Aorta (tissue), 5 donors: ENCODE measurements at regions not wholly inside any gene's neighbourhood (a gene's known extent, or its start where the extent isn't known, plus 50 kb on each side); places are given as distances from the start of the nearest gene placed in this dataset.

Experiments
- ATAC-seq: fragments of 200-7000 bp; cut with Tn5 transposase; one replicate; pipeline ENCODE4 v1.9.1; 2022; ENCODE audit warnings: moderate library complexity; ENCODE audit not compliant: low FRiP score
- DNase-seq, 2 donors: peaks; one replicate each; pipeline ENCODE4 v3.0.0-alpha.2; 2020
- H3K27ac ChIP-seq, 2 donors: one replicate each; pipeline ENCODE4 v1.5.1; 2013; ENCODE audit warnings: low read length in 2 of 2, mild to moderate bottlenecking in 2 of 2, moderate library complexity in 2 of 2, control low read depth in 1 of 2, inconsistent platforms in 1 of 2, low read depth in 1 of 2
- H3K27me3 ChIP-seq, 2 donors: one replicate each; pipeline ENCODE4 v1.6.1; 2013; ENCODE audit warnings: control low read depth in 1 of 2, low read length in 1 of 2, mild to moderate bottlenecking in 1 of 2, moderate library complexity in 1 of 2; ENCODE audit not compliant: insufficient read depth in 2 of 2, control insufficient read depth in 1 of 2
- H3K36me3 ChIP-seq, 2 donors: one replicate each; pipeline ENCODE4 v1.6.1; 2013; ENCODE audit warnings: control low read depth in 1 of 2, low read length in 1 of 2, mild to moderate bottlenecking in 1 of 2; ENCODE audit not compliant: insufficient read depth in 2 of 2, control insufficient read depth in 1 of 2
- H3K4me1 ChIP-seq, 2 donors: one replicate each; pipeline ENCODE4 v1.6.1; 2013; ENCODE audit warnings: low read length in 2 of 2, control low read depth in 1 of 2, mild to moderate bottlenecking in 1 of 2, moderate library complexity in 1 of 2; ENCODE audit not compliant: insufficient read depth in 2 of 2, control insufficient read depth in 1 of 2
- H3K4me3 ChIP-seq, 2 donors: one replicate each; pipeline ENCODE4 v1.5.1; 2013; ENCODE audit warnings: low read length in 2 of 2, control low read depth in 1 of 2, mild to moderate bottlenecking in 1 of 2
- H3K9me3 ChIP-seq: one replicate; pipeline ENCODE4 v1.6.1; 2013; ENCODE audit warnings: mild to moderate bottlenecking, low read length; ENCODE audit not compliant: control insufficient read depth
- WGBS, 2 donors: extraction: QIAGEN DNeasy Blood & Tissue Kit; methylation state at CpG; one replicate each; pipeline ENCODE4 v1.1.7; 2013; 5-methylcytosine and 5-hydroxymethylcytosine counted together
- intact Hi-C, 2 donors: fragments of 100-400 bp; cut with DNase I; formaldehyde crosslinking; loops; one replicate each; pipeline versions ENCODE4 v1.14.2 to v1.15.0; 2022
- donor health status: healthy with polysubstance abuse.
- donor health status: Bipolar disorder and iron deficiency.
- donor health status: DM: no; HTN: no; CAD: no.
- donor health status: DM: no; HTN: no; CAD: no.
- donor health status: DM: yes; HTN: yes; CAD: no.

DNA sequence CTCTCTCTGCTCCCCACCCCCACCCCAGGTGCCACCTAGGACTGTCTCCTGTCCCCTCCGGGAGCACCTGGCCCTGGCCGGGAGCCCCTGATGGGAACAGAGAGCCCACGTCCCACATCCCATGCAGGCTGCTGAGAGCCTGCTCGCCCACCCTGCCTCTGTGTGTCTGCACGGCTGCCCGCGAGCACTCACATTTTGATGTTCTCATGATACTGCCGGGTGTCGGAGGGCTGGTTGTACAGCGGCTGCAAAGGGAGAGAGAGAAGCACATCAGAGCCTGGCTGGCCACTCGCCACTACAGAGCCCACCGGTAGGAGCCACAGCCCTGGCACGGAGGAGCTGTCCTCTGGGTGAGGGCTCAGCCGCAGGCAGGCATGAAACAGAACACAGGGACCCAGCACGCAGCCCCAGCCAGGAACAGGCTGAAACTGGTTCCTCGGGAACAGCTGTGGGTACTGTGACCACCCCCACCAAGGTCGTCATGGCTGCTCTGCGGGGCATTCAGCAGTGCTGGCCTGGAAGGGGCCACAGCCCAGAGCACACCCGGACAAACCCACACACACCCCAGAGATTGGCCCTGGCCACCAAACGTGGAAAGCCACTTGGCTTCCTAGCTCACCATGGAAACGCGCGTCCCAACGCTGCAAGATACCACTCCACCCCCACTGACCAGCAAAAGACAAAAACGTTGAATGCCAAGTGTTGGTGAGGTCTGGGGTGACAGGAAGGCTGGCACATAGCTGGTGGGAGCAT, 117.6 kb downstream of the NCOR2 start:
- DNase-seq: peak; percentile 36 to 73
- Histone ChIP-seq H3K27ac (no peak overlapping the region), H3K4me1 (no peaks in the 10 kb centered on the region)

DNA sequence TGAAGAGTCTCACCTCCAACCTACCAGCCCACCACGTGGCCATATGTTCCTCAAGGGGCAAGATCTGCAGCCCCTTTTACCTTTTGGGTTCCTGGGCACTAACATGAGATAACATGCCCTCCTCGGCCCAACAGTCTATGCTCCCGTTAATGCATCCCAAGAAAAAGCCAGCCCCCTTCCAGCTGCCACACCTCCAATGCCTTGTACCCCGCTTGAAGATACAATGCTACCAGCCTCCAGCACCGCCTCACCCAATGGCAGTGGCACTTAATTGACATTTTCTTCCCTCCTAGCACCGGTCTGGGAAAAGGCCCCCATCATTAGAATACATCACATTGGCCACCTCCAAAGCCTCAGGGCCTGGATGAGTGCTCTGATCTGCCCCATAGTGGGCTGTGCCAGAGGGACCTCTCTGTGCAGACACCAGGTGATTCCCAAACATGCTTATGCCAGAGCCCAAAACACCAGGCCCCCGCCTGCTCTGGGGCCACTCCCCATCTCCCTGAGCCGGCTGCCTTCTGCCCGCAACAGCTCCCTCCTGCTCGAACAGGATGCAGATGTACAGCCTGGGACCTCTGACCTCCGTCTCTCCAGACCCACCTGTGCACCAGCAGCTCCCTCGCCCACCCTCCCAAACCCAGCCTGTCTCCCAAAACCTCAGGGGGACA, 118.3 kb downstream of the NCOR2 start:
- intact Hi-C loops: no loop called here
- H3K27me3 ChIP-seq: no peaks in the 10 kb centered on the region
- H3K4me1 ChIP-seq: no peaks in the 10 kb centered on the region
- H3K4me3 ChIP-seq: no peak overlapping the region
- 89 to 93% methylated on average over 12 of the region's 12 CpGs for WGBS, 2 donors
- no peaks in the 10 kb centered on the region for H3K36me3 ChIP-seq
- H3K9me3 ChIP-seq: no peaks in the 10 kb centered on the region
- DNase-seq (peak; percentile 29 to 70), ATAC-seq (no peak)
- no peak overlapping the region for H3K27ac ChIP-seq

More for the DNA sequence above, 117.6 kb downstream of the NCOR2 start:
- no peak overlapping the region for H3K4me3 ChIP-seq
- H3K9me3 ChIP-seq: no peaks in the 10 kb centered on the region
- H3K36me3 ChIP-seq: no peaks in the 10 kb centered on the region
- no peak for ATAC-seq
- H3K27me3 ChIP-seq: no peaks in the 10 kb centered on the region
- WGBS, 2 donors: 81 to 86% methylated on average over 24 to 25 of the region's 25 CpGs
- intact Hi-C loops: loop anchor here in 1 of 2 donors (5.0 to 10.0 kb wide), 2 partner anchors 67 to 235 kb away; no protein-coding TSS in a partner anchor

DNA sequence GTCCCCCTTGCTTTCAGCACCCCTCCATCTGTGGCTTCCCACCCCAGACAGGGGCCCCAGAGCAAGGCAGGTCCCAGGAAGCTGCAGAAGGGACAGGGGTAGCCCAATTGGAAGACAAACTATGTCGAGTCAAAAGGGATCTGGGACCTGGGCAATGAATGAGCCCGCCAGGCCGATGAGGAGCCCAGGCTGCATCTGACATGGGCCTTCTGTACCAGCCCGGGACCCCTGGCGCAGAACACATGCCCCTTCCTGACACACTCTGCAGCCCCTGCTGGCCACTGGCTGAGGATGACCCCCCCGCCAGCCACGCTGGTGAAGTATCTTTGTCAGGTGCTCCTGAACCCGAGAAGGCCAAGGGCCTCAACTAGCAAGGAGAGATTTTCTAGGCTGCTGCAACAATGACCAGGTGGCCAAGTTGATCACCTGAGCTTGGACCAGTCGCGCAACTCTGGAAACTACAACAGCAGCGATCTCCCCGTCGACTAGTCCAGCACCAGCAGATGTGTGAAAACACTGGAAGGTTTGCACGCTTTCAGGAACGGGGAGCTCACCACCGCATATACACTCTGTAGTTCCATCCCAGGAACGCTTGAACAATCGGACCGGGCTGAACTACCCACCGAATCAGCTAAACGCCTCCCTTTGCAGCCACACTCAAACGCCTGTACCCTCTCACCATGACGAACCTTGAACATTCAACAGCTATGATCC, 119.0 kb downstream of the NCOR2 start:
- no peak overlapping the region for H3K27ac ChIP-seq
- WGBS, 2 donors: 94% methylated on average over 23 of the region's 23 CpGs

DNA sequence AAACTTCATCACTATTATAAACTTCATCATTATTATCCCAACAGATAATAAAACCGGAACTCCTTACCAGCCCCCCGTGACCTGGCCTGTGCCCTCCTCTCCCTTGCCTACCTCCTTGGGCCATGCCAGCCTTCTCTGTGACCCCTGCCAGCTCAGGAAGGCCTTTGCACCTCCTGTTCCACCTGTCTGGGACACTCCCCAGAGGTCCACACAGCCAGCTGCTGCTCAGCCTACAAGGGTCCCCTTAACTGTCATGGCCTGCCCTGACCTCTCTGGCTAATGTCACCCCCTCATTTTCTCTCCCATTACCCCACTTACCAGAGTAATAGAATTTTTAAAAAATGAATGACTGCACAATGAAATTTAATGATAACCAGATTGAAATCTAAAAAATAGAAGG, 121.0 kb downstream of the NCOR2 start:
- 86 to 91% methylated on average over 2 of the region's 2 CpGs for WGBS, 2 donors
- H3K9me3 ChIP-seq: no peaks in the 10 kb centered on the region
- ATAC-seq: no peak
- intact Hi-C loops: no loop called here
- peak; percentile 34 to 35 for DNase-seq
- H3K27me3 ChIP-seq: no peaks in the 10 kb centered on the region
- no peak overlapping the region for H3K27ac ChIP-seq
- H3K36me3 ChIP-seq: no peaks in the 10 kb centered on the region
- H3K4me3 ChIP-seq: no peak overlapping the region
- H3K4me1 ChIP-seq: peaks cover 0 to 4% of the 10 kb centered on the region in 2 donors

More for the DNA sequence above, 119.0 kb downstream of the NCOR2 start:
- DNase-seq: peak; percentile 33 to 69
- H3K4me1 ChIP-seq: no peaks in the 10 kb centered on the region
- H3K27me3 ChIP-seq: no peaks in the 10 kb centered on the region
- no peaks in the 10 kb centered on the region for H3K9me3 ChIP-seq
- intact Hi-C loops: no loop called here
- no peak for ATAC-seq
- no peaks in the 10 kb centered on the region for H3K36me3 ChIP-seq
- H3K4me3 ChIP-seq: no peak overlapping the region

DNA sequence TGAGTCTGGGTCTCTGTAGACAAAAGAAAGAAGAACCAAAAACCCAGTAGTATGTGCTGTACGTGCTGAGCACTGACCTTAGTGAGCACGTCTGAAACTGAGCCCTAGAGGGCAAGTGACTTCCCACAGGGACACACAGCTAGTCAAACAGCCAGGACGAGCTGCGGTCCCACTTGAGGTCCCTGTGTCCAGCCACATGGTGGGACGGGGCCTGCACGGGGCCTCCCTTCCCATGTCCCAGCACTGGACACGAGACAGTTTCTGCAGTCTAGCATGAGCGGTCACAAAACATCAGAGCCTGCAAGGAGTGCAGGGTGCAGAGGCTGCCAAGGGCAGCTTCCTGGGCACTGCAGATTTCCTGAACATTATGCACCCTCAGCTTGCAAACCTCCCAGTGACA, 121.6 kb downstream of the NCOR2 start:
- Histone ChIP-seq H3K4me1 (peaks cover 0 to 4% of the 10 kb centered on the region in 2 donors), H3K27me3 (no peaks in the 10 kb centered on the region), H3K36me3 (no peaks in the 10 kb centered on the region), H3K4me3 (no peak overlapping the region), H3K9me3 (no peaks in the 10 kb centered on the region), H3K27ac (no peak overlapping the region)
- intact Hi-C loops: no loop called here
- ATAC-seq: no peak
- 88 to 90% methylated on average over 8 of the region's 8 CpGs for WGBS, 2 donors
- DNase-seq: peak; percentile 38 to 67

DNA sequence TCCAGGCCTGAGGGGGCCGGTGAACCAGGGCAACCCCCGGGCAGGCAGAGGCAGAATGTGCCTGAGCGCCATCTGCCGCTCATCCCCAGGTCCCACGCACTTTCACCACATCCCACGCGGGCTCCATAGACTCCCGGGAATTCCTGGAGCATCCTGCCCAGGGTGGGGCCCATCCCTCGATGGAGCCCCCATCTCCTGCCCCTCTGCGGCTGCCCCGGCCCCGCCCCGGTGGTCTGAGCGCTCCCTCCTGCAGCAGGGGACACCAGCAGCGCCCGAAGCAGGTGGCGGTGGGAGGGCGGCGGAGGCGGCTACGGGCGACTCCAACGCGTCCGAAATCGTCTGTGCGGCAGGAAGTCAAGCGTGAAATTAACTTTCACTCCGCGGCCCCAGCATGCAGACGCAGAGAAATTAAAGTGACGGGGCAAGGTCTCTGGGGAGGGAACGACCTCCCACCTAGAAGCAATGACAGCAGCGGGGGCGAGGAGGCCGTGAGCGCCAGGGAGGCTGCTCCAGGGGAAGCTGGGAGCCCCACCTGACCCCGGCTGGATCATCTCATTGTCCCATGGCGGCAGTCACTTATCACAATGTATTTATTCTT, 122.2 kb downstream of the NCOR2 start:
- intact Hi-C loops: no loop called here
- Histone ChIP-seq H3K36me3 (no peaks in the 10 kb centered on the region), H3K4me1 (peaks cover 0 to 4% of the 10 kb centered on the region in 2 donors), H3K9me3 (no peaks in the 10 kb centered on the region), H3K27me3 (no peaks in the 10 kb centered on the region), H3K27ac (no peak overlapping the region), H3K4me3 (no peak overlapping the region)
- WGBS, 2 donors: 82 to 85% methylated on average over 39 of the region's 39 CpGs
- ATAC-seq (no peak), DNase-seq (peak; percentile 37 to 71)

DNA sequence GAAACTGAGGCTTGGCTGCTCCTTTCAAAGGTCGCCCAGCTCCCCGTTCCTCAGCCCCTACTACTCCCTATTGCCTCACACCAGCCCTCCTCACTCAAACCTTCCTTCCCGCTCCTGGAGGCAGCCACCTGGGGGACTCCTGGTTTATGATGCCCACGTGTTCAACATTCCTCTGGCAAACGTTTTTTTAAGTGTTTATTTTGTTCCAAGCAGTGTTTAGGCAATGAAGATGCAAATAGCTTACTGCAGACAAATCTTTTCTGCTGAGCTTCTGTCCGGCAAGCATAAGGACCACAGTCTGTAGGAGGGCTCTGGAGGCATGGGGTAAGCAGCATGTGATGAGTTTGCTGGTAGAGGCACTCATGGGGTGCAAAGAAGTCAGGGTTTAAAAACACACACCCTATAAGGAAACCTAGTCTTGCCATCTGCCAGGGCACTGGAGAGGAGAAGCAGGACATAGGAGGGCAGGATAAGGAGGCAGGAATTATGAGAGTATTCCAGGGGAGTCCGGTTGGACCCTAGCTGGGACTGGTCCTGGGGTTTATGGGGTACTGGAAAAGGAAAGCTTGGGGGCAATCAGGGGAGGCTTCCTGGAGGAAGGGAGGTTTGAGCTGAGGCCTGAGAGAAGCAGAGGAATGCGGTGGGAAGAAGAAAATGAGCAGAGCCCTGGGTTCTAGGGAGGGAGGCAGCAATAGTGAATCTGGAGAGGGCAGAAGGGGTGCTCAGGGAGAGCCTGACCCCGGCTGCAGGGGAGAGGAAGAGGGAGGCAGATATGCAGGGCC, 123.3 kb downstream of the NCOR2 start:
- DNase-seq: no peak
- WGBS, 2 donors: 80 to 81% methylated on average over 9 of the region's 9 CpGs
- intact Hi-C loops: no loop called here
- peaks cover 0 to 4% of the 10 kb centered on the region in 2 donors for H3K4me1 ChIP-seq
- no peak overlapping the region for H3K27ac ChIP-seq
- H3K27me3 ChIP-seq: no peaks in the 10 kb centered on the region
- ATAC-seq: no peak
- no peaks in the 10 kb centered on the region for H3K36me3 ChIP-seq
- H3K9me3 ChIP-seq: no peaks in the 10 kb centered on the region
- no peak overlapping the region for H3K4me3 ChIP-seq
